NOMO-1 (cell line): ENCODE measurements at regions not wholly inside any gene's neighbourhood (a gene's known extent, or its start where the extent isn't known, plus 50 kb on each side); places are given as distances from the start of the nearest gene placed in this dataset.
"Not testable (repeated sequence)": the region's sequence is repeated elsewhere in the genome, so short reads cannot be mapped to it uniquely, and the experiment has no call there.

Experiments used
- DNase-seq, 2 experiments: peaks; one replicate each; lab custom pipeline; 2025; ENCODE audit not compliant: unreplicated experiment in 2 of 2; lab: John Stamatoyannopoulos, UW

DNA sequence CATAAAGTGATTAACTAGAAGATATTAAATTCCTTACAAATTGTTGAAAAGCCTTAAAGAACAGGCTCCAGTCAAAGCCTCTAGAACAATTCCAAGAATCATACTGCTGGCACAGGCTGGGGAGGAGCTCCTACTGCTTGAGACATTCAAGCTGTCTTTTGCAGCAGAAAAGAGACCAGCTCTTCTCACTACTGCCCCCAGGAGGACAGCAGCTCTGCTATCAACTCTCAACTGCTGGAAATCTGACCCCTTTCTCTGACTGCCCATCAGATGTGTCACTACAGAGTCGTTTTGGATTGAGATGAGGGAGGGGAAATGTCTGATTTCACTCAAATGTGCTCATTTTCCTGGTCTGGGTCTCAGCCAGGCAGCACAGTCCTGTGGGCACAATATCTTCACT, 421.0 kb downstream of the RPIA start:
- not testable (repeated sequence) for DNase-seq

DNA sequence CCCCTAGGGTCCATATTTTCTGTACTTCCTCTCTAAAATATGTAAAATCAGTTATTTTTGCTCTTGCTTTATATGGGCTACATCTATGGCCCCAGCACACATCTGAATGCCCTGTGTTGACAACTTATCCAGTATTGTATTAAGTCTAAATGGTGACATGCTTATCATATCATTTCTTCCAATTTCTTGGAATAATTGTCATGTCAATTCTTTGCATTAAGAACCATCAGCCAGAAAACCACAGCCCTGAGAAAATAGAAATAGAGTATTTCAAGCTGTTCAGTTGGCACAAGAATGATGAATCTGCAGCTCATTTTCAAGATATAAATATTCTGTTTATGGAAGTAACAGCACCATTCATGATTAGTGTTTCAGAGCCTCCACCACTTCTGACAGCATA, 421.8 kb downstream of the RPIA start:
- DNase-seq = not testable (repeated sequence)

GRCh38 chr2:89129440-89129839, 438.0 kb downstream of the RPIA start:
- DNase-seq = not testable (repeated sequence)

DNA sequence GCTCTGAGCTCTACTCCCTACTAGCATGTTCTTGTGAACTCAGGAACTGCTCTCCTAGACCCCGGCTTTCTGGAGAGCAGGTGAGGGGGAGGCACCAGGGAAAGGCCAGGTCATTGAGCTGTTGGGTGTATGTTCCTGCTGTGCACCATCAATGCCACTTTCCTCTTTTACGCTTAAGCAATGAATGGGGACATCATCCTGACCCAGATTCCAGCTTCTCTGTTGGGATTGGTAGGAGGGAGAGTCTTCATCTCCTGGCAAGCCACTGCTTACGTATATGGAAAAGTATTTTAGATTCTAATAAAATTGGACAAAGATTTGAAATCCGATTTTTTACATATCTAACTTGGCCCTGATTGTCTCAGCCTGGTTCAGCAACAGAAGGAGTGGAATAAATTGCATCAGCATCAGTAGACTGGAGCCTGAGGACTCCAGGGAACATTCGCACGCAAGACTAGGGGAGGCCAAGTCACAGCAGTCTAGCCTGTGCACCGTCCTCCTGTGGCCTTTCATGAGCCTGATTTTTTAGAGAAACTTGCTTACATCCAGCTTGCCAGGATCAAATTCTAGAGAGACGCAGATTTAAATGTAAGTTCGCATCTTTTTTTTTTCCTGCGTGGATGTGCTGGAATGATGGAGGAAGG, 439.3 kb downstream of the RPIA start:
- DNase-seq = not testable (repeated sequence)

DNA sequence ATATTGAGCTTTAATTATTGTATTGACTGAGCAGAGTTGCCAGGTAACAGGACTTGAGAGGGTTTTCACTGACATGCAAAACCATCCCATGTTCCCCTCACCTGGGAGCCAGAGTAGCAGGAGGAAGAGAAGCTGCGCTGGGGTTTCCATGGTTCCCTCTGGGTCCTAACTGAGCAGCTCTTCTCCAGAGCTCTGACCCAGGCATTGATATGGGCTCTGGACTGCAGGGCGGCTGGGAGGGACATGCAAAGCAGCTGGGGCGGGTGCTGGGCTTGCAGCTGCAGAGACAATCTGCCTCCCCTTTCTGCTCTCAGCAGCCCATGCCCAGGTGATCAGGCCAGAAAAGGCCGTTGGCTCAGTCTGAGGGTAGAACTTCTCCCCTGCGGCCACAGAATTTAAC, 451.5 kb downstream of the RPIA start:
- DNase-seq = not testable (repeated sequence)

DNA sequence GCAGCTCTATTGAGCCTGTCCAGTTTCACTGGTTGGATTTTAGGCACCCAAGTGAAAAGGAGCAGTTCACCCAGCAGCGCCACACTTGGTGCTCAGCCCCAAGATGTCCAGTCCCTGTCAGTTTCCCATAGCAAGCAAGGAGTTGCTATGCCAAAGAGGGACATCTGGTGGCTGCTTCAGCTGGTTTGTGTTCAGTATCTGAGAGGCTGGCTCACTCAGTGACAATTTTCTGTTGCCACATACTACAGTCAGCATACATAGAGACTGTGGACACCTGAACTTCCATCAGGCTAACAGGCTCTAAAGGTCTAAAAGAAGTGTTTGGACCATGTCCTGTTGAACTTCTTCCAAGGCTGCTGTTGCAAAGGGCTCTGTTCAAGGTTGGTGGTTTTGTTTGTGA, 453.9 kb downstream of the RPIA start:
- DNase-seq = not testable (repeated sequence)

GRCh38 chr2:89148256-89148655, 456.8 kb downstream of the RPIA start:
- not testable (repeated sequence) for DNase-seq

- not testable (repeated sequence) for DNase-seq
Measured at GRCh38 chr2:89151699-89152098, 460.2 kb downstream of the RPIA start.

DNA sequence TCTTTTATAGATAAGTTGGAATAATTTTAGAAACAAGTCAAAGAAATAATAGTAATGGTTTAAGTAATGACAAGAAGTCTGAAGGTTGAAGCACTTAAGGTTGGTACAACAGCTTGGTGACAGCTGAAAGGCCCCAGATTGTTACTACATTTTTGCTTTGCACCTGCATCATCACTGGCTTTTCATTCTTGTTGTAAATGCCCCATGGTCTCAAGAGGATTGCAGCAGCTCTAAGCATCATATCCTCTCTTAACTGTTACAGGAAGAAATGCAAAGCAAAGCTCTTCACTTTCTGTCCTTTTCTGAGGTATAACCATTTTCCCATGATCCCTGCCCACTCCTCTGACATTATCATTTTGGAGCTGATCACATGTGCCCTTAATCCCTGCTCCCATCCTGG, 461.0 kb downstream of the RPIA start:
- DNase-seq = not testable (repeated sequence)

- not testable (repeated sequence) for DNase-seq
Measured at GRCh38 chr2:89153210-89153609, 461.7 kb downstream of the RPIA start.

DNA sequence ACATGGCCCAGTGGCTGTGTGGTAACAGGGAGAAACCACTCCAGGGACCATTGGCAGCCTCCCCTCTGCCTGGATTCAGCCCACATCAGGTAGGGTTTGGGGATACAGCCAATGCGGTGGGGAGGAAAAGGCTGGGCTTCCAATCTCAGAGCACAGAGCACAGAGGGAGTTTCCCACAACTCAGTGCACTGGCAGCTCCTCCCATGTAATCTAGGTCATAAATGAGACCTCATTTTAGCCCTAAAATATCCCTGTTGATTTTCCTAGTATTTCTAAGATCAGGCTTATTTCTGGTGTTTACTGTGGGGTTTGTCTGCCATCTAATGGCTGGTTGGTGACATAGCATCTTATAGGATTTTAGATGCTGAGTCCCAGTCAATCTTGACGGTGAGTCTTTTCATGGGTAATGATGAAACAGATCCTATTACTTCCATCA, 462.8 kb downstream of the RPIA start:
- not testable (repeated sequence) for DNase-seq

DNA sequence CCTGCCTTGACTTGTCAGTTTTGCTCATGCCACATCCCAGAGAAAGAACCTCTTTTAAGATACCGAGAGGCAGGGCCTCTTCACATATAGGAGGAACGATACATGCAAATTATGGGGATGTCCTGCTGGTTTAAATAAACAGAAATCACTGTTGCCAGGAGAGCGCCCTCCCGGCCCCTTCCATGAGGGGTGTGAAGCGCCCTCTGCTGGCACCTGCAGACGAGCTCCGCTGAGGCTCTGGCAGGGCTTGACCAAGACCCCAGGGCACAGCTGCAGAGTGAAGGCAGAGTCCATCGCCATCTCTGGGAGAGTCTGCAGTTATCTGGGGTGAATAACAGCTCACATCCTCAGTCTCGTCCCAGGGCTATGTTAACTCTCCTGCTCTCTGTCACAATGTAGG, 468.8 kb downstream of the RPIA start:
- not testable (repeated sequence) for DNase-seq

DNA sequence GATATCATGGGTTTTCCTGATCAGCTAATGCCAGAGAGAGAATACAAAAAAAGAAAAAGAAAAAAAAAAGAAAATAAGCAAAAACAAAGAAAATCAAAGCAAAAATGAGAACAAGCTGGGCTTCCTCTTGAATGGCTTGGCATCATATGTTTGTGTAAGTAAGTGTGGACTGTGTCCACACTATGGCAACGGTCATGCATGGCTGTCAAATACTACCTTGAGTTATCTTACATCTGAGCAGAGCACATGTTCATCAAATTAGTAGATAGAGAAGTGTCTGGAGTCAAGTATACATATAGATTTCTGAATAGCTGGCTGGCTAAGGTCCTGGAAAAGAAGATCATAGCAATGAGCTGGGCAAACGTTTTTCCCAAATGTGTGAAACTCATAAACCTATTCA, 470.2 kb downstream of the RPIA start:
- not testable (repeated sequence) for DNase-seq

DNA sequence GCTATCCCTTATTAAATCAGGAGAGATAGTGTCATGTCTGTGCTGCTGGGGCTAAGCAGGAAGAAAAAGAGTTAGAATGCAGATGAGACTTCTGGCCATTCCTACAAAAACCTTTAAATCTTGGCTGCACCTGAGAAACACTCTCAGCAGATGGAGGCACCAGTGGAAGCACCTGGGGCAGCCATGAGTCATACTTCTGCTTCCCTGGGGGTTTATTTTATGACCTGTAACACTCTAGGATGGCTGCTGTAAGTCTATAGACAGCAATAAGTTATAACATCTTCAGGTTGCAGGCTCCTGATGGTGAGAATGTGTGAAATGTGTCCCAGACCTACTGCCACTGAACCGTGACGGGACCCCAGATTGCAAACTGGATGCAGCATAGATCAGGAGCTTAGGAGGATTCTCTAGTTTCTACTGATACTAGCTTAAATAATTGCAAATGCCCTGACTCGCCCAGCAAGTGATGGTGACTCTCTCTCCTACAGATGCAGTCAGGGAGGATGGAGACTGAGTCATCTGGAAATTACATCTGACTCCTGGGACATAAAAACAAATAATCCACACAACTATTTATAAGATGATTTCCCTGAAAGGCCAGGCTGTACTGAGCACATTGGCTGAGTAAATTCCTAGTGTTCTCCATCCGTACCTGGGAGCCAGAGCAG, 479.2 kb downstream of the RPIA start:
- DNase-seq = not testable (repeated sequence)

GRCh38 chr2:89171174-89171519, 479.7 kb downstream of the RPIA start:
- DNase-seq = not testable (repeated sequence)

- not testable (repeated sequence) for DNase-seq
Measured at GRCh38 chr2:89177004-89177403, 485.5 kb downstream of the RPIA start.

DNA sequence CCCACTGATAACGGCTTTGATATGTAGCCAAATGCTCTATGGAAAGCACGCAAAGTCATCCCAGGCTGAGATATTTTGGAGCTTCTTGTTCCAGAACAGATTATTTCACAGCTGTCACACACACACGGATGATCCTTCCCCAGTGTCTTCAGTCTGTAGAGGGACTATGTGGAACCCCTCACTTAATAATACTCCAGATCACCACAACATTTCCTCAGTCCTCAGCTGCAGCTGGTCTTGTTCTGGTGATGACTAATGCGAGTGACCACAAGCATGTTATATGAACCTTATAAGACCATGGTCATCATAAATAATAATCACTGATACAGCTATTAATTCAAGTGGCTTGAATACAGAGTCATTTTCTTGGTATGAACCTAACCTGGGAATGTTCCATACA, 490.7 kb downstream of the RPIA start:
- DNase-seq = not testable (repeated sequence)

DNA sequence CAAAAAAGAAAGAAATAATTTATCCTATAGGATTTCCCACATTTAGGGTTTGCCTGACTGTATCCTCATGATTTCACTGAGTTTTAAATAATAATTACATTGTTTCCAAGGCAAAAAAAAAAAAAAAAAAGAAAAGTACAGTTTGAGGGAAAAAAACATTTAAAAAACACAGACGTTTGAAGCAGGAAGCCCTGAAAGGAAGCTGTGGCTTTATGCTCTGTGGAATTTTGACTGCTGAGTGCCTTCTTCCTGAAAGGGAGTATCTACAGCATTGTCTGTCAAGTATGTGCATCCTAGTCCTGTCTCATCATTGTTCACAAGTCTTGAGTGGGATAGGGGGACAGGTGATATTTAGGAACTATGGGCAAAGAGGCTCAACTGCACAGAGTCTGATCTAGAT, 493.3 kb downstream of the RPIA start:
- not testable (repeated sequence) for DNase-seq

DNA sequence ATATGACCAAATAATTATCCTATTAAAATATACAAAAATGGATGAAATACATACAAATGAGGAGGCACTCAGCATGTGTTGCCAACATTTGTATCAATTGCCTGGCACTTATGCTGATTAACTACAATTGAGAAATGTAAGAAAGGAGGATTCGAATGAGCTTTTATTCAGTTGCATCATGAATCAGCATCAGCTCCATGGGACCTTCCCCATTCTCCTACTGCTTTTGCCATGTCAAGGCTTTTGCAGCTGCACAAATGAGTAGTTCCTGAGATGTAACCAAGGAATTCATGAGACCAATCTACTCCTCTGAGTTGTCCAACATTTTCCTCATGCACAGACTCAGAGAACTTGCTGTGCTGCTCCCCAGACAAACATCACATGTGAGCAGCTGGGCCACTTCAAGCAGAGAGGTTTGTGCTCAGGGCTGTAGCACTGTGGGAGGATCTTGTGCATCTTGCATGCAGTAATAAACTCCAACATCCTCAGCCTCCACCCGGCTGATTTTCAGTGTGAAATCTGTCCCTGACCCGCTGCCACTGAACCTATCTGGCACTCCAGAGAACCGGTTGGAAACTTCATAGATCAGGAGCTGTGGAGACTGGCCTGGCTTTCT, 504.3 kb downstream of the RPIA start:
- not testable (repeated sequence) for DNase-seq

GRCh38 chr2:89196719-89197118, 505.2 kb downstream of the RPIA start:
- not testable (repeated sequence) for DNase-seq

DNA sequence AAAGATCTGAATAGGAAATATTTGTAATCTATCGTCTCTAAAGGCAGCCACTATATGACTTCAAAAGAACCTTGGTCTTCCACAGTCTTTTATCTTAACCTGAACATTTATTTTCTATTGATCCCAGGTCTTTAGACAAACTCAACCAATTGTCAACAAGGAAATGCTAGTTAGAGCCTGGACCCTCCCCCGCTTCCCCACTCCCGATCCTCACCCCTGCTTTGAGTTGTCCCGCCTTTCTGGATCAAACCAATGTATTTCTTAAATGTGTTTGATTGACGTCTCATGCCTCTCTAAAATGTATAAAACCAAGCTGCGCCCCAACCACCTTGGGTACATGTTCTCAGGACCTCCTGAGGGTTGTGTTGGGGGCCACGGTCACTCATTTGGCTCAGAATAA, 506.6 kb downstream of the RPIA start:
- not testable (repeated sequence) for DNase-seq
